GM19468 (cell line): ENCODE measurements at regions not wholly inside any gene's neighbourhood (a gene's known extent, or its start where the extent isn't known, plus 50 kb on each side); places are given as distances from the start of the nearest gene placed in this dataset.
"Not testable (repeated sequence)": the region's sequence is repeated elsewhere in the genome, so short reads cannot be mapped to it uniquely, and the experiment has no call there.

ENCODE experiments used
- ATAC-seq: cut with Tn5 transposase; IDR thresholded peaks from one replicate; pipeline ENCODE4 v1.9.1; 2021; ENCODE audit warnings: mild to moderate bottlenecking, moderate library complexity, moderate number of reproducible peaks; ENCODE audit not compliant: unreplicated experiment; ENCODE audit errors: extremely low read depth

- ATAC-seq, result not testable (repeated sequence)
Measured at GRCh38 chr12:9450127-9450567, 157.6 kb downstream of the KLRB1 start.

GRCh38 chr12:9449657-9450126 lies 158.0 kb downstream of the KLRB1 start:
- ATAC-seq, result not testable (repeated sequence)

DNA sequence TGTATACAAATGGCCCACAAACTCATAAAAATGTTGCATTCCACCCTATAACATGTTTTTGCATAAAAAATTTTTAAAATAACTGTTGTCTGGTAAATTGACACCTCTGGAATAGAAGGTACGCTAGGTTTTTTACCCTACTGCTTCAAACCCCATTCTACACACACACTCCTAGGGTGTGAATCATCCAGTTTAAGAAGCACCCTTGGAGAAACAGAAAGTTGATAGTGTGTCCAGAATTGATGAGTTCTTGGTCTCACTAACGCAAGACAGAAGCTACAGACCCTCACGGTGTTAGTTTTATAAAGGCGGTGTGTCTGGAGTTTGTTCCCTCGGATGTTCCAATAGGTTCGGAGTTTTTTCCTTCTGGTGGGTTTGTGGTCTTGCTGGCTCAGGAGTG lies 158.5 kb downstream of the KLRB1 start:
- no peak for ATAC-seq

DNA sequence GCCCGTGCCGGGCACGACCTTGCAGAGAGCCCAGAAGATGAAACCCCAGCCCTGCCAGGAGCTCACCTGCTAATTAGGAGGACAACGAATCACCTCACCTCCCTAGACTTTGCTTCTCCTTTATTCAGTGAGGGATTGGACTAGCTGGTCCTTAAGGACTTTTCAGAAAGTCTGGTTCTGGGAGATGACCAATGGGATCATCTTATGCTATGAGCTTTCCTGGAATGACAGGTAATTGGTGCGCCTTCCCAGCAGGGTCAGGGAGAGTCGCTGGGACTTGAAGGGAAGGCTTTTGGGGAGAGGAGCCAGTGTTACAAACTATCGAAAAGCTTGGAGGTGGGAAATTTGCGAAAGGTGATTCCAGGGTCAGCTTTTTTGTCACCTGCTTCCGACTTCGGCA lies 159.1 kb downstream of the KLRB1 start:
- ATAC-seq, result not testable (repeated sequence)

- ATAC-seq, result peak; percentile 53
Measured at GRCh38 chr12:9447791-9448614, 159.7 kb downstream of the KLRB1 start.

DNA sequence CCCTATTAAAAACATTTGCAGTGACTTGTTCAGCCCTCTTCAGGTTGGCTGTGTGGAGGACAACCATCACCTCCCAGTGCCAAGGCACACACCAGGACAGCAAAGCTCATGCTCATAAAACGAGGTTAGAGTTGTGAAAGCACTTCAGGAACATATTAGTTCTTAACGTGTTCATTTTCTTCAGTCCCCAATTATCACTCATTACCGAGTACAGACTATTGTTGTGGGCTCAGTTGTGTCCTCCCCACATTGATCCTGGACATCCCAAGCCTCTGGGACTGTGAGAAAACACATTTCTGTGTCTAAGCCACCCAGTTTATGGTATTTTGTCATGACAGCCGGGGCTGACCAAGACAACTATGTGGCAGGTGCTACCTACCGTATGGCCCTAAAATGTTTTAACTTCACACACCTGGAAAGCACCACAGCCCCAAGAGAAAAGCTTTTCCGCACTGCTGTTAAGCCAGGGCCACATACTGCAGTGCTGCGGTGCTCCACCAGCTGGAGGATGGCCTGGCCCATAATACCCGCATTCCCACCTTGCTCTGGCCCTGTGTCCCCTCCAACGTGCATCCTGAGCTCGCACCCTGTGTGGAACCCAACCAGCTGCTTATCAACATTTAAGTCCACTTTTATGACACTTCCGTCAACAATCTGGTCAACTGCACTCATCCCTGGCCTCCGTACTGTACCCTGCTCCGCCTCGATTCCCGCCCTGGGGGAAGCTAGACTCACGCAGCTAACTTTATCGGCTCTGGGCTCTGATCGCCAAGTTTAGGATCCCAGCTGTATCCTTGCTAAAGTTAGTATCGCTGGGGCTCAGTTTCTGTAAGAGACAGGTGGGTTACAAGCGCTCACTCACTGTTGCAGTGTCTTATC lies 160.6 kb downstream of the KLRB1 start:
- not testable (repeated sequence) for ATAC-seq

DNA sequence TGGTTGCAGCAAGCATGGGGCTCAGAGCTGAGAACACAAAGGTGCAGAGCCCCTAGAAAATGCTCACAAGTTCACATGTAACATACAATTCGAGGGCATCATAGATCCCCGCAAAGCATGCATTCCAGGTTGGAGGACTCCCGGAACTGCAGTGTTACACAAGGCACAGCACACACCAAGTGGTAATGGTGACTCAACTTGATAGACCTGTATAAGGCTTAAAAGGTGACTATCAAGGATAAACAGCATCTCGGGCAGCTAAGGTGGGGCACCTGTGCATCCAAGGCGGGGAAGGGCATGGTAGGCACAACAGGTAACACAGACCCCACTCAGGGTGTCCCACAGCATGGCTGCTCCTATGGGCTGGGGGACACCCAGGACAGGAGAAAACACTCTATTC lies 167.3 kb downstream of the KLRB1 start:
- not testable (repeated sequence) for ATAC-seq

DNA sequence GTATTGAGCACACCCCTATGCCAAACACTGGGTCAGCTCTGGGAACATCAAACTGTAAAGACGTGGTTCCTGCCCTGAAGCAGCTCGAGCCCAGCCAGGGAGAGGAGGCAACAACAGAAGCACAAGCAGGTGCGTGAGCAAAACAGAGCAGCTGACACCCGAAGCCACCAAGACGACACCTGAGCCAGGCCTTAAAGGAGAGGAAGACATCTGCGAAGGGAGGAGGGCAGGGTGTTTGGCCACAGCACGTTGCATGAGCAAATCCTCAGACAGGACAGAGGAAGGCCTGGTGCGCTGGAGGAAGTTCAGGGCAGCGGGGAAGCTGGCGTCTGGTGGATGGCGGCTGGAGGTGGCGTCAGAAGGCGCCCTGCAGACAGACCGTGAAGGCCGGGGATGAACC lies 172.0 kb downstream of the KLRB1 start:
- not testable (repeated sequence) for ATAC-seq

GRCh38 chr12:9430385-9430784 lies 177.3 kb downstream of the KLRB1 start:
- ATAC-seq, result not testable (repeated sequence)

GRCh38 chr12:9428856-9429255 lies 178.9 kb downstream of the KLRB1 start:
- ATAC-seq, result not testable (repeated sequence)

DNA sequence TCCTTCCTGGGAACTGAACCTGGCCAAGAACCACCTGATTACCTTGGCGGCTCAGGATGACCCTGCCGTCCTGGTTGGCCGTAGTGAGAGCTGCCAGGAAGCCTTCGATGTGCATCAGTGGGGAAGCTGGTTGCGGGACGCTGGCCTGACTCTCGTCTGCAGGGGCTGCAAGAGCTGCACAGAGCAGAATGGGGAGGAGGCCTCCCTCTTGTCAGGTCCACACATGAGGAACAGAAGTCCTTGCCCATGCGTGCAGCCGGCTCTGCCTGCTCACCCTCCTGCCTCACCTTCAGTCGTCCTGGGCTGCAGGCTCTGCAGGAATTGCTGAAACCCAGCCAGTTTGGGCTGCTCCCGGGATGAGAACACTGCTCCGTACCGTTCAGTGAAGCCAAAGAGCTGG lies 182.3 kb downstream of the KLRB1 start:
- not testable (repeated sequence) for ATAC-seq

DNA sequence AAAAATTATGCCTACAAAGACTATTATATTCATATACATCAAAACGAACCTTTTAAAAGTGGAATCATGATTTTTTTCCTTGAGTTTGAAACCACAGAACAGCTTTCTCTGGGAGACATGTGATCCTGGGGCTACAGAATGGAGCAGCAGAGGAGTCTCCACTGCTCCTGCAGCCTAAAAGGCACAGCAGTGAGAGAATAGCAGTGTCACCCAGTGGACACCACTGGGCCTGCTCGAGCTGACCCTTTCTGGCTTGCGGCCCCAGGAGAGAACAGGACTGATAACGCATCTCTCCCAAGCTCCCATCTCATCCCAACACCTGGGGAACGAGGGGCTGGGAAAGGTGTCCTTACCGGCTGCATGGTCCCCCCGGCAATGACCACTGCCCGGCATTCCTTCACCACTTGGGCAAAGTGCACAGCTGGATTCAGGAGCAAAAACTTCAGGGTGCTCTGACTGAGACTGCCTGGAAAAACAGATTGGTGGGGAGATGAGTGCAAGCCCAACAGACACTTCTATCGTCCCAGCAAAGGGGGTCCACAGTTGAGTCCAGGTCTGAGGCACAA lies 183.5 kb downstream of the KLRB1 start:
- not testable (repeated sequence) for ATAC-seq

DNA sequence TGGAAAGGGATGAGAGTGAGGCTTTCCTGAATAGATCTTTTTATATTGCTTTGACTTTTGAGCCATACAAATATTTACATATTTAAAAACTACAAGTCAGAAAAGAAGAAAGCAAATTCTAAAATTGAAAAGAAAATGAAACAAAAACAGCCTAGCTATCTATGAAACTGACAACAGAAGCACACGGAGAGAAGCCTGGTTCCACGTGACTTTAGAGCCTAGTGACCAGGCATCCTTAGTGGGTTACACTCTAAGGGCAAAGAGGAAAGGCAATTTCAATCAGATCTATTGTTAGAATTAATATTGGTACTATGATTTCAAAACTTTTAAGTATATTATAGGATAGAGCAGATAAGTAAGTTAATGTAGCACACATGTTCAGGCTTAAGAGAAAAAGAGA lies 185.0 kb downstream of the KLRB1 start:
- not testable (repeated sequence) for ATAC-seq

DNA sequence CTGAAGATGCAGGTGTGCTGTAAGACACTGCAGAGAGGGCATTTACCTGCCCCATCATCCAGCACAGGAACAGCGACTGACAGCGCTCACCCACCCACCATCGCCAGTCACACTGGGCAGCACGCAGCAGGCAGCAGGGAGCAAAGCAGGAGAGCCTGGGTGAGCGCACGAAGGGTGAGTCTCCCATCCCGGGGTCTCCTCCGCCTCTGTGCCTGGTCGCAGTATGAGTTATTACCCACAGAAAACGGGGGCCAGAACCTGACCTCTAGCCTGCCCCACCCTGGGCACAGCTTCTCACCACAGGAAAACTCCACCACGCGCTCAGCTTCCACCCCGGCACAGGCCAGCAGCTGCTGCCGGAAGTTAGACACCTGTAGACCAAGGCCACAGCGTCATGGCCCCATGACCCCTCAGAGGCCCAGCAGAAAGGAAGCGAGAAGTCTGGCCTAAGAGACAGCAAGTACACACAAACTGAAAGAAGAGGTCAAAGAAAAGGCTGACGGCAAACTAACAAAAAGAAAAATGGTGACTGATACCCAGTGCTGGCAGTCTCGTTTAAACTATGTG lies 186.1 kb downstream of the KLRB1 start:
- not testable (repeated sequence) for ATAC-seq

DNA sequence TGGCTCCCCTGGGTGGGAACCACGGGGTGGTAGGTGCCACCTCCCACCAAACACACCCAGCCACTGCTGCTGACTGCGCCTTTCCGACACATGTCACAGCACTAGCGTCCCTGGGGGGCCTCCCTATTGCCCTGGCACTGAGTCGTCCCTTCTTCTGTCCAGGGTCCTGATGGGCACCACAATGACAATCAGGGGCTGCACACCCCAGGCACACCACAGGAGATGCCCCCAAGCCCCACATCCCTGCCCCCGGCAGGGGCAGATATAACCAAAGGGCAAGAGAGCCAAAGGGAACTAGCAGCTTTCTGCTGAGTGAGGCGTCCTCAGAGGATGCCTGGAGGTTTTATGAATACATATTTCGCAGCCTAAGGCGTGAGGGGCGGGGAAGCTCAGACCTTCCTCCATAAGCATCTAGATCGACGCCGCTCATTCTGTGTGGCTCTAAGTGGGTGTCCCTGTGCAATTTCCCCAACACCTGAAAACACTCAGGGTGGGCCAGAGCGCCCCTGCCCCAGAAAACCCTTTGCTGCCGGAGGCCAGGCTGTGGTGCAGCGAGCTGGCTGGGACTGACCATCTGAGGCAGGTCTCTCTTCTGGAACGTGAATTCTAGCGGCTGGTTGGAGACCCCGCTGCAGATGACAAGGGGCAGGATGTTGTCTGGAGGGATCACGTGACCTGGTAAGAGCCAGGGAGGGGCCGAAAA lies 186.7 kb downstream of the KLRB1 start:
- ATAC-seq, result not testable (repeated sequence)

GRCh38 chr12:9418669-9419041 lies 189.1 kb downstream of the KLRB1 start:
- not testable (repeated sequence) for ATAC-seq

GRCh38 chr12:9417947-9418668 lies 189.6 kb downstream of the KLRB1 start:
- ATAC-seq, result not testable (repeated sequence)

DNA sequence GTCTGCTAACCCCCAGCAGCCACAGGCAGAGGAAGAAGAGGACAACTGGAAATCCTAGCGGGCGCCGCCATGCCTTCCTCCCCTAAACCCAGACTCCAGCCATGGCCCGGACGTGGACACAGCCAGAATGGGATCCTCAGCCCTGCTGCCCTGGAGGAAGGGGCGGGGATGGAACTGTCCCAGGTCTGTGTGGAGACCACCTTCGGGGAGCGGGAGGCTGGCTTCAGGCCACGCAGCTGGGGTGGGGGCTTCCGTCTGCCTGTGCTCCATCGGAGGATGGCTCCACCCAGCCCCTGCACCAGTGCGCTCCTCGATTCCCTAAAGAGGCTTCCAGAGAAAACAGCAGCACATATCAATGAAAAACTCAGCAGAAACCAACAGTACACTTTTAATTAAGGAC lies 190.4 kb downstream of the KLRB1 start:
- not testable (repeated sequence) for ATAC-seq

DNA sequence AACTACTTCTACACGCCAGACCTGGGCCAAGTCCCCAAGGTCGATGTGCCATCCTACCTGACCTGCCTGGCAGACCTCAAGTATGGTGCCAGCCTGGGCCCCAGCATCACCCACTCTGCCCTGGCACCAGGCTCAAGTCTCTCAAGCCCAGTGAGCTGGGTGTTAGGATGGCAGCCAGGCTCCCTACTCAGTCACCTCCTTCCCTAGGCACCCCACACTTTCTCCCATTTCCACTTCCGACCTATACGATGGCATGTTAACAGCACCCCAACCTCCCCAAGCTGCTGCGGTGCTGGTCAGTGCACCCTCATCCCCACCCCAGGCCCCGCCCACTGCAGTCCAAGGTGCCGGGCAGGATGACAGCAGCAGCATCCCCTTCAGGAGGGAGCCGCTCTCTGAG lies 191.4 kb downstream of the KLRB1 start:
- ATAC-seq, result not testable (repeated sequence)
